Inflammatory macrophage (primary cell): ENCODE measurements at regions not wholly inside any gene's neighbourhood (a gene's known extent, or its start where the extent isn't known, plus 50 kb on each side); places are given as distances from the start of the nearest gene placed in this dataset.

Experiments used
- DNase-seq, 2 donors: peaks; one replicate each; pipeline ENCODE4 v3.0.0-alpha.2; 2020 to 2022

GRCh38 chr4:35695421-35695820 lies 548.9 kb downstream of the ARAP2 start:
- DNase-seq: no peak

- DNase-seq: no peak
Observed at GRCh38 chr4:35697210-35697736, 547.0 kb downstream of the ARAP2 start.

- no peak for DNase-seq
Observed at GRCh38 chr4:35700663-35701062, 543.7 kb downstream of the ARAP2 start.

GRCh38 chr4:35709080-35709479 lies 535.2 kb downstream of the ARAP2 start:
- DNase-seq: no peak

GRCh38 chr4:35710343-35710742 lies 534.0 kb downstream of the ARAP2 start:
- DNase-seq: no peak

- DNase-seq: no peak
Observed at GRCh38 chr4:35711127-35711526, 533.2 kb downstream of the ARAP2 start.

GRCh38 chr4:35723973-35724372 lies 520.3 kb downstream of the ARAP2 start:
- DNase-seq: no peak

- DNase-seq: no peak
Observed at GRCh38 chr4:35725131-35725530, 519.2 kb downstream of the ARAP2 start.

- no peak for DNase-seq
Observed at GRCh38 chr4:35730414-35730813, 513.9 kb downstream of the ARAP2 start.

GRCh38 chr4:35734381-35735098 lies 509.8 kb downstream of the ARAP2 start:
- no peak for DNase-seq

- peak in 1 of 2 donors; percentile 48 for DNase-seq
Observed at GRCh38 chr4:35739308-35739707, 505.0 kb downstream of the ARAP2 start.

- no peak for DNase-seq
Observed at GRCh38 chr4:35754047-35754446, 490.3 kb downstream of the ARAP2 start.

GRCh38 chr4:35757836-35758235 lies 486.5 kb downstream of the ARAP2 start:
- DNase-seq: no peak

- no peak for DNase-seq
Observed at GRCh38 chr4:35760807-35761206, 483.5 kb downstream of the ARAP2 start.

- DNase-seq: no peak
Observed at GRCh38 chr4:35771571-35771970, 472.7 kb downstream of the ARAP2 start.

GRCh38 chr4:35772291-35772690 lies 472.0 kb downstream of the ARAP2 start:
- DNase-seq: no peak

- DNase-seq: no peak
Observed at GRCh38 chr4:35789899-35790574, 454.3 kb downstream of the ARAP2 start.

GRCh38 chr4:35793045-35793722 lies 451.1 kb downstream of the ARAP2 start:
- no peak for DNase-seq

- no peak for DNase-seq
Observed at GRCh38 chr4:35793766-35794165, 450.5 kb downstream of the ARAP2 start.

- DNase-seq: no peak
Observed at GRCh38 chr4:35800669-35801068, 443.6 kb downstream of the ARAP2 start.

GRCh38 chr4:35802644-35803043 lies 441.7 kb downstream of the ARAP2 start:
- no peak for DNase-seq

GRCh38 chr4:35818520-35818919 lies 425.8 kb downstream of the ARAP2 start:
- DNase-seq: no peak

GRCh38 chr4:35820003-35820402 lies 424.3 kb downstream of the ARAP2 start:
- no peak for DNase-seq

GRCh38 chr4:35824231-35824630 lies 420.1 kb downstream of the ARAP2 start:
- no peak for DNase-seq
